B cell (primary cell): ENCODE measurements at regions not wholly inside any gene's neighbourhood (a gene's known extent, or its start where the extent isn't known, plus 50 kb on each side); places are given as distances from the start of the nearest gene placed in this dataset.

Experiments
- EZH2 ChIP-seq: IDR thresholded peaks from 2 replicates; pipeline ENCODE4 v1.6.1; 2012; ENCODE audit warnings: borderline replicate concordance, low read depth, mild to moderate bottlenecking, moderate library complexity, low read length; ENCODE audit not compliant: insufficient read depth, poor library complexity, severe bottlenecking
- TF ChIP-seq, protein P1 (sequence below): fragments of 200-600 bp; IDR thresholded peaks from one replicate; pipeline ENCODE4 v1.8.0; 2022; ENCODE audit warnings: antibody characterized with exemption, mild to moderate bottlenecking

DNA sequence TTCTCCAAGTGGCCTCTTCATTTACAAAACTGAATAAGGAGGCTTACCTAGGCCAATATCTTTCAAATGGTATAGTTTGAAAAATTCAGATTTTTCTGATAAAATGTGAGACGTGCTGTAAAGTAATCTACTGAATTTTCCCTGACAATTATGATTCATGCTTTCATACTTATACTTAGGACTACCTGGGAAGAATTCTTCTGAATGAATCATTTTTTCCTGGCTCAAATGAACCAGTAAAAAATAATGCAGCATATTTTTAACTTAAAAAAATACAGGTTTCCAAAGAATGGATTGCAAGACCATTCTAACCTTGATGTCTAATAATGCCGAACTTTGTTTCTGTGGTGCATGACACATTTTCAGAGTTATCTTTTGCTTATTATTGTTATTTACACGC, 375.4 kb downstream of the ZNF674 start:
- TF ChIP-seq, protein P1, sequence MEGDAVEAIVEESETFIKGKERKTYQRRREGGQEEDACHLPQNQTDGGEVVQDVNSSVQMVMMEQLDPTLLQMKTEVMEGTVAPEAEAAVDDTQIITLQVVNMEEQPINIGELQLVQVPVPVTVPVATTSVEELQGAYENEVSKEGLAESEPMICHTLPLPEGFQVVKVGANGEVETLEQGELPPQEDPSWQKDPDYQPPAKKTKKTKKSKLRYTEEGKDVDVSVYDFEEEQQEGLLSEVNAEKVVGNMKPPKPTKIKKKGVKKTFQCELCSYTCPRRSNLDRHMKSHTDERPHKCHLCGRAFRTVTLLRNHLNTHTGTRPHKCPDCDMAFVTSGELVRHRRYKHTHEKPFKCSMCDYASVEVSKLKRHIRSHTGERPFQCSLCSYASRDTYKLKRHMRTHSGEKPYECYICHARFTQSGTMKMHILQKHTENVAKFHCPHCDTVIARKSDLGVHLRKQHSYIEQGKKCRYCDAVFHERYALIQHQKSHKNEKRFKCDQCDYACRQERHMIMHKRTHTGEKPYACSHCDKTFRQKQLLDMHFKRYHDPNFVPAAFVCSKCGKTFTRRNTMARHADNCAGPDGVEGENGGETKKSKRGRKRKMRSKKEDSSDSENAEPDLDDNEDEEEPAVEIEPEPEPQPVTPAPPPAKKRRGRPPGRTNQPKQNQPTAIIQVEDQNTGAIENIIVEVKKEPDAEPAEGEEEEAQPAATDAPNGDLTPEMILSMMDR: no peak
- TF ChIP-seq EZH2: no peak
